ENCODE measurements at regions not wholly inside any gene's neighbourhood (a gene's known extent, or its start where the extent isn't known, plus 50 kb on each side); places are given as distances from the start of the nearest gene placed in this dataset.

DNA sequence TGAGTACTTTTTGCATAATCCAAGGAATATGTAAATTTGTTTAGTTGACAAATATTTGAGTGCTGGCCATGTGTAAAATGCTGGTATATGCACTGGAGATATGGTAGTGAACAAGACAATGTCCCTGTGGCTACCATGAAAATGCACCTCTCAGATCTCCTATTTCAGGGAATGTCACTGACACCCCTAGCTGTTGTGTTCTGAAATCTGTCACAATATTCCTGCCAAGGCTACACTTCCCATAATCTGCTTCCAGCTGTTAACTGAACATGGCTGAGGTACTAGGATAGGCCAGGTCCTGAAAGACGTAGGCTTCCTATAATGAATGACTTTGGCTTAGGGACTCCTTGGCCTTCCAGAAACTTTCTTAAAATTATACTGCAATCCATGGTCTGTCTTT is 197.8 kb downstream of the ZNF648 start:
- intact Hi-C loops (cut with DNase I), result no loop called here
- no peaks in the 10 kb centered on the region for H3K4me1 ChIP-seq
- no peak for ATAC-seq
- no peaks in the 10 kb centered on the region for H3K27me3 ChIP-seq
- WGBS (ENCODE audit: insufficient coverage, low coverage, low lambda C conversion rate, missing lambda C conversion rate), result 56% methylated on average over 1 of the region's 1 CpG
- no peaks in the 10 kb centered on the region for H3K9me3 ChIP-seq
- no peak for DNase-seq
- TF ChIP-seq, protein P1, sequence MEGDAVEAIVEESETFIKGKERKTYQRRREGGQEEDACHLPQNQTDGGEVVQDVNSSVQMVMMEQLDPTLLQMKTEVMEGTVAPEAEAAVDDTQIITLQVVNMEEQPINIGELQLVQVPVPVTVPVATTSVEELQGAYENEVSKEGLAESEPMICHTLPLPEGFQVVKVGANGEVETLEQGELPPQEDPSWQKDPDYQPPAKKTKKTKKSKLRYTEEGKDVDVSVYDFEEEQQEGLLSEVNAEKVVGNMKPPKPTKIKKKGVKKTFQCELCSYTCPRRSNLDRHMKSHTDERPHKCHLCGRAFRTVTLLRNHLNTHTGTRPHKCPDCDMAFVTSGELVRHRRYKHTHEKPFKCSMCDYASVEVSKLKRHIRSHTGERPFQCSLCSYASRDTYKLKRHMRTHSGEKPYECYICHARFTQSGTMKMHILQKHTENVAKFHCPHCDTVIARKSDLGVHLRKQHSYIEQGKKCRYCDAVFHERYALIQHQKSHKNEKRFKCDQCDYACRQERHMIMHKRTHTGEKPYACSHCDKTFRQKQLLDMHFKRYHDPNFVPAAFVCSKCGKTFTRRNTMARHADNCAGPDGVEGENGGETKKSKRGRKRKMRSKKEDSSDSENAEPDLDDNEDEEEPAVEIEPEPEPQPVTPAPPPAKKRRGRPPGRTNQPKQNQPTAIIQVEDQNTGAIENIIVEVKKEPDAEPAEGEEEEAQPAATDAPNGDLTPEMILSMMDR (IDR thresholded peaks at IDR 0.05), result no peak
- no peak for TF ChIP-seq POLR2A (IDR thresholded peaks at IDR 0.05)
- H3K27ac ChIP-seq, result no peak overlapping the region
- H3K36me3 ChIP-seq, result no peaks in the 10 kb centered on the region
- no peak overlapping the region for H3K4me3 ChIP-seq

DNA sequence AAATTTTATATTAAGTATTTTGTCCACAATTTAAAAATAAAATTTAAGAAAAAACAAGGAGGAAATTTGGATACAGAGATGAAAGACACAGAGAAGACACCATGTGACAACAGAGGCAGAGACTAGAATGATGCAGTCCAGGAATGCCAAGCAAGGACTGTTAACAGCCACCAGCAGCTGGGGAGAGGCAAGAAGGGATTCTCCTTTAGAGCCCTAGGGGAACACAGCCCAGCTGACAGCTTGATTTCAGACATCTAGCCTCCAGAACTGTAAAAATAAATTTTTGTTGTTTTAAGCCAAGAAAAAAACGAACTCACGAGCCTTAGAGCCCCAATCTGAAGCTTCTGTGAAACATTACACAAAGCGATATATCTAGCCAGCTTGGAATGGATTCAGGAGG is 198.5 kb downstream of the ZNF648 start:
- no peak overlapping the region for H3K27ac ChIP-seq
- H3K4me3 ChIP-seq, result no peak overlapping the region
- no peak for TF ChIP-seq POLR2A (IDR thresholded peaks at IDR 0.05)
- TF ChIP-seq, protein P1 (IDR thresholded peaks at IDR 0.05), result no peak
- ATAC-seq, result no peak
- no peaks in the 10 kb centered on the region for H3K9me3 ChIP-seq
- no peaks in the 10 kb centered on the region for H3K27me3 ChIP-seq
- H3K4me1 ChIP-seq, result no peaks in the 10 kb centered on the region
- WGBS (ENCODE audit: insufficient coverage, low coverage, low lambda C conversion rate, missing lambda C conversion rate), result 46% methylated on average over 3 of the region's 3 CpGs
- H3K36me3 ChIP-seq, result no peaks in the 10 kb centered on the region
- no peak for DNase-seq
- intact Hi-C loops (cut with DNase I), result no loop called here

DNA sequence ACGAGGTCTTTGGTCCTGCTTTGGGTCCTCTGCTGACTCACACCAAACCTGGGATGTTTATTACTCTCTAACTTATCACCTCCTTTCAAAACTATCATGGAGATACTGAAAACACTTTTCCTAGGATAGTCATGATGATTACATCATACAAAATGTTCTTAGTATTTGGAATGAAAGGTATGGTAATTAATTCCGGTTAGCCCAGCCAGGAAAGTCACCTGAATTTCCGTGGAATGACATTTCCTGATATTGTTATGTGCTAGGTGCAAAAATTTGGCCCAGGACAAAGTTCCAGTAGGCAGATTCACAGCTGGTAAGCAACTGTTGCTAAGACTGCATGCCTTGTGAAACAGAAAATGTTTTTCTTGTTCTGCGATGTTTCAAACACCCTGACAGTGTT is 203.4 kb downstream of the ZNF648 start:
- DNase-seq (no peak), ATAC-seq (no peak)
- Histone ChIP-seq H3K27ac (no peak overlapping the region), H3K36me3 (no peaks in the 10 kb centered on the region), H3K4me3 (no peak overlapping the region), H3K4me1 (no peaks in the 10 kb centered on the region), H3K9me3 (no peaks in the 10 kb centered on the region), H3K27me3 (no peaks in the 10 kb centered on the region)
- WGBS (ENCODE audit: insufficient coverage, low coverage, low lambda C conversion rate, missing lambda C conversion rate), result 37% methylated on average over 4 of the region's 4 CpGs
- intact Hi-C loops (cut with DNase I), result no loop called here
- TF ChIP-seq, protein P1 (IDR thresholded peaks at IDR 0.05), result no peak
- TF ChIP-seq POLR2A (IDR thresholded peaks at IDR 0.05), result no peak

Data from right lobe of liver (tissue), 6 donors.